GM12865 (cell line): ENCODE measurements at regions not wholly inside any gene's neighbourhood (a gene's known extent, or its start where the extent isn't known, plus 50 kb on each side); places are given as distances from the start of the nearest gene placed in this dataset.

Experiments used
- DNase-seq: peaks from one replicate; pipeline ENCODE4 v3.0.0; 2010; ENCODE audit warnings: low read depth
- H3K4me3 ChIP-seq: 2 replicates; pipeline ENCODE4 v1.5.1; 2011; ENCODE audit warnings: mild to moderate bottlenecking, low read depth, low read length, control low read depth
- CTCF ChIP-seq: IDR thresholded peaks from 2 replicates; pipeline ENCODE4 v1.5.1; 2011; ENCODE audit warnings: low read length, control low read depth, low read depth, inconsistent platforms; ENCODE audit not compliant: insufficient read depth; ENCODE audit errors: missing control alignments

- DNase-seq, result no peak
Measured at GRCh38 chr20:57950764-57951485, 241.1 kb upstream of the PMEPA1 start.

GRCh38 chr20:57948180-57948955 is 238.6 kb upstream of the PMEPA1 start:
- TF ChIP-seq CTCF, result no peak
- no peak for DNase-seq

More at GRCh38 chr20:57950764-57951485, 241.1 kb upstream of the PMEPA1 start:
- TF ChIP-seq CTCF, result no peak
- no peak overlapping the region for H3K4me3 ChIP-seq

GRCh38 chr20:57947421-57948179 is 237.8 kb upstream of the PMEPA1 start:
- TF ChIP-seq CTCF, result no peak
- no peak overlapping the region for H3K4me3 ChIP-seq
- no peak for DNase-seq

More at GRCh38 chr20:57948180-57948955, 238.6 kb upstream of the PMEPA1 start:
- H3K4me3 ChIP-seq, result no peak overlapping the region

- TF ChIP-seq CTCF, result no peak
- DNase-seq, result no peak
- no peak overlapping the region for H3K4me3 ChIP-seq
Measured at GRCh38 chr20:57946559-57947315, 236.9 kb upstream of the PMEPA1 start.

GRCh38 chr20:57944988-57945387 is 235.2 kb upstream of the PMEPA1 start:
- no peak for DNase-seq
- TF ChIP-seq CTCF, result no peak
- H3K4me3 ChIP-seq, result no peak overlapping the region

GRCh38 chr20:57943950-57944349 is 234.1 kb upstream of the PMEPA1 start:
- TF ChIP-seq CTCF, result no peak
- no peak for DNase-seq
- H3K4me3 ChIP-seq, result no peak overlapping the region
